ENCODE measurements at regions not wholly inside any gene's neighbourhood (a gene's known extent, or its start where the extent isn't known, plus 50 kb on each side); places are given as distances from the start of the nearest gene placed in this dataset.

DNA sequence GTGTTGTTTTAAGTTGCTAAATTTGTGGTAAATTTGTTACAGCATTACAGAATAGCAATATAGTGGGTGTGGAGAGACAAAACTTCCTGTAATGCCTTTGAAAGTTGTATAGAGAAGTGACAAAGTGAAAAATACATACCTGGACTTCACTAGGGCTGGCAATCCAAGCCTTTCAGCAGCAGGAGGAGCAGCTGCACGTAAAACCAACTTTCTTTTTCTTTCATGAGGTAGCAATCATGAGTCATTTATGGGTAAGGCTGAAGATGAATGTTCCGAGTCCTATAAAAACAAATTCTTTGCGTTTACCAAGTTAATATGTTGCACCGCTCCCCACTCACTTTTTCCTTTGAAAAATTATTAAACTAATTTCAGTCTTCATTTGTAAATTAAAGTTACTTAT lies 1138.2 kb downstream of the TAF11L14 start:
- no peaks in the 10 kb centered on the region for H3K27me3 ChIP-seq (replicated peaks; ENCODE audit: control insufficient read depth, insufficient read depth, low read length)
- ChIA-PET CTCF (no interaction called here), POLR2A (no interaction called here)
- H3K9me3 ChIP-seq, result no peaks in the 10 kb centered on the region
- H3K4me1 ChIP-seq, result no peaks in the 10 kb centered on the region
- no peak for DNase-seq
- no TSS peak for BruUV-seq (replicated peaks)
- Mint-ChIP-seq H3K27ac (ENCODE audit: unreplicated experiment) (no peak overlapping the region), H3K27me3 (ENCODE audit: insufficient read depth, unreplicated experiment) (no peaks in the 10 kb centered on the region), H3K4me1 (ENCODE audit: low read depth, unreplicated experiment) (no peaks in the 10 kb centered on the region), H3K4me3 (ENCODE audit: unreplicated experiment) (no peak overlapping the region), H3K9me3 (ENCODE audit: unreplicated experiment) (no peaks in the 10 kb centered on the region), H3K36me3 (ENCODE audit: insufficient read depth, unreplicated experiment) (no peaks in the 10 kb centered on the region)
- H3K4me3 ChIP-seq (ENCODE audit: low read depth, low read length), result no peak overlapping the region
- intact Hi-C loops (cut with micrococcal nuclease; ENCODE audit: unreplicated experiment), result no loop called here
- TF ChIP-seq, protein P1, sequence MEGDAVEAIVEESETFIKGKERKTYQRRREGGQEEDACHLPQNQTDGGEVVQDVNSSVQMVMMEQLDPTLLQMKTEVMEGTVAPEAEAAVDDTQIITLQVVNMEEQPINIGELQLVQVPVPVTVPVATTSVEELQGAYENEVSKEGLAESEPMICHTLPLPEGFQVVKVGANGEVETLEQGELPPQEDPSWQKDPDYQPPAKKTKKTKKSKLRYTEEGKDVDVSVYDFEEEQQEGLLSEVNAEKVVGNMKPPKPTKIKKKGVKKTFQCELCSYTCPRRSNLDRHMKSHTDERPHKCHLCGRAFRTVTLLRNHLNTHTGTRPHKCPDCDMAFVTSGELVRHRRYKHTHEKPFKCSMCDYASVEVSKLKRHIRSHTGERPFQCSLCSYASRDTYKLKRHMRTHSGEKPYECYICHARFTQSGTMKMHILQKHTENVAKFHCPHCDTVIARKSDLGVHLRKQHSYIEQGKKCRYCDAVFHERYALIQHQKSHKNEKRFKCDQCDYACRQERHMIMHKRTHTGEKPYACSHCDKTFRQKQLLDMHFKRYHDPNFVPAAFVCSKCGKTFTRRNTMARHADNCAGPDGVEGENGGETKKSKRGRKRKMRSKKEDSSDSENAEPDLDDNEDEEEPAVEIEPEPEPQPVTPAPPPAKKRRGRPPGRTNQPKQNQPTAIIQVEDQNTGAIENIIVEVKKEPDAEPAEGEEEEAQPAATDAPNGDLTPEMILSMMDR (IDR thresholded peaks at IDR 0.05; ENCODE audit: insufficient read depth in 1 of 2, low read depth in 1 of 2, low read length in 1 of 2, severe bottlenecking in 1 of 2, unreplicated experiment in 1 of 2), result peak; percentile 31 to 48
- H3K36me3 ChIP-seq (ENCODE audit: control insufficient read depth, insufficient read depth, low read length), result no peaks in the 10 kb centered on the region

DNA sequence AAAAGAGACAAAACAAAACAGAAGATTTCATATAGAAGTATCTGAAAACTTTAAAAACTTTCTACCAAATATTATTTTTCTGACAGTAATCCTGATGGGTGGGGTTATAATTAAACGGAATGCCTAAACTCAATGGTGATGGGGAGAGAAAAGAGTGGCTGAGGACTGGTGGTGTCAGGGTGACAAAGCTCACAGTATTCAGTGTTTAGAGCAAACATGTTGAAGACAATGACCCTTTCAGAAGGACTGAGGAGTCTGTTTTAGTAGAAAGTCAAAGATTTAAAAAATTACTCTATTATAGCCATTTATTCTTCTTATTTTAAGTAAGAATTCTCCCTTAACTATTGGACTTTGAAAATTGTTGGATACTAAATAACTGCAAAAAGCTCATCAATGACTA lies 1144.0 kb downstream of the TAF11L14 start:
- H3K27me3 ChIP-seq (replicated peaks; ENCODE audit: control insufficient read depth, insufficient read depth, low read length), result no peaks in the 10 kb centered on the region
- no peaks in the 10 kb centered on the region for H3K27me3 Mint-ChIP-seq (ENCODE audit: insufficient read depth, unreplicated experiment)
- H3K4me1 Mint-ChIP-seq (ENCODE audit: low read depth, unreplicated experiment), result no peaks in the 10 kb centered on the region
- ChIA-PET CTCF (no interaction called here), POLR2A (no interaction called here)
- intact Hi-C loops (cut with micrococcal nuclease; ENCODE audit: unreplicated experiment), result no loop called here
- no peaks in the 10 kb centered on the region for H3K36me3 ChIP-seq (ENCODE audit: control insufficient read depth, insufficient read depth, low read length)
- no peaks in the 10 kb centered on the region for H3K36me3 Mint-ChIP-seq (ENCODE audit: insufficient read depth, unreplicated experiment)
- no peaks in the 10 kb centered on the region for H3K9me3 ChIP-seq
- TF ChIP-seq, protein P1 (IDR thresholded peaks at IDR 0.05; ENCODE audit: insufficient read depth in 1 of 2, low read depth in 1 of 2, low read length in 1 of 2, severe bottlenecking in 1 of 2, unreplicated experiment in 1 of 2), result no peak
- no peak overlapping the region for H3K4me3 Mint-ChIP-seq (ENCODE audit: unreplicated experiment)
- no TSS peak for BruUV-seq (replicated peaks)
- no peak overlapping the region for H3K4me3 ChIP-seq (ENCODE audit: low read depth, low read length)
- H3K27ac Mint-ChIP-seq (ENCODE audit: unreplicated experiment), result no peak overlapping the region
- DNase-seq, result no peak
- no peaks in the 10 kb centered on the region for H3K9me3 Mint-ChIP-seq (ENCODE audit: unreplicated experiment)
- peaks cover 5% of the 10 kb centered on the region for H3K4me1 ChIP-seq

DNA sequence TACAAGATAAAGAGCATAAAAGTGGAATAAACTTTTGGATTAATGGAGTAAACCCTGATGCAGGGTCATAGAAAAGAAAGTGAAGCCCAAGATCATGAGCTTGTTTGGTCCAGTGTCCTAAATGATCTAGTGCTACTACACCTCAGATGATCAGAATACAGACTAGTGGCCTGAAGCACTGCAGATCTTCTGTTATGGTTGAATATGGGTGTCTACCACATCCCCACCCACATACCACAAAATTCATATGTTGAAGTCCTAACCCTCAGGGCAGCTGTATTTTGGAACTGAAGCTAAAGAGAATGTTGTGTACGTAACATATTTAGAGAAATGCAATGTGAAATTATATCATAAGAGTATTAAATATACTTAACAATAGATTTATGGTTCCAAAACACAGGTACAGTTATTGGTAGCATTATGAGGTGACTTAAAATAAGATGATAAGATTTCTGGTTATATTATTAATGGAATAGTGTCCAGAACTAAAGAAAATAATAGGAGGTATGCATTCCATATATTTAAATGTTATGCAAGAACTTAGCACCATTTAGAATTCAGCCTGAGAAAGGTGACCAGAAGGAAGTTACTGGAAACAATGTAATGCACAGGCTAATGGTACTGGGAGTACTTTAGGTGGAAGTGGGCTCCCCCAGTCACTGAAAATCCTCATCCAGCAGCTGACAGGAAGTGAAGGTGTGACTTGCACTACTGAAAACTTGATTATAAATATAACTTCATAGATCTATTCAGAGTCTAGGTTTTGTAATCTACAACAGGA lies 1155.1 kb downstream of the TAF11L14 start:
- Mint-ChIP-seq H3K36me3 (ENCODE audit: insufficient read depth, unreplicated experiment) (no peaks in the 10 kb centered on the region), H3K27ac (ENCODE audit: unreplicated experiment) (no peak overlapping the region), H3K27me3 (ENCODE audit: insufficient read depth, unreplicated experiment) (no peaks in the 10 kb centered on the region), H3K9me3 (ENCODE audit: unreplicated experiment) (no peaks in the 10 kb centered on the region), H3K4me1 (ENCODE audit: low read depth, unreplicated experiment) (no peaks in the 10 kb centered on the region), H3K4me3 (ENCODE audit: unreplicated experiment) (no peak overlapping the region)
- no peaks in the 10 kb centered on the region for H3K9me3 ChIP-seq
- H3K4me1 ChIP-seq, result no peaks in the 10 kb centered on the region
- H3K4me3 ChIP-seq (ENCODE audit: low read depth, low read length), result no peak overlapping the region
- POLR2A ChIA-PET, result no interaction called here
- no peaks in the 10 kb centered on the region for H3K36me3 ChIP-seq (ENCODE audit: control insufficient read depth, insufficient read depth, low read length)
- intact Hi-C loops (cut with micrococcal nuclease; ENCODE audit: unreplicated experiment), result no loop called here
- CTCF ChIA-PET, result no interaction called here
- BruUV-seq (replicated peaks), result no TSS peak
- H3K27me3 ChIP-seq (replicated peaks; ENCODE audit: control insufficient read depth, insufficient read depth, low read length), result no peaks in the 10 kb centered on the region
- no peak for DNase-seq
- TF ChIP-seq, protein P1 (IDR thresholded peaks at IDR 0.05; ENCODE audit: insufficient read depth in 1 of 2, low read depth in 1 of 2, low read length in 1 of 2, severe bottlenecking in 1 of 2, unreplicated experiment in 1 of 2), result no peak
